K562 (cell line): ENCODE measurements at regions not wholly inside any gene's neighbourhood (a gene's known extent, or its start where the extent isn't known, plus 50 kb on each side); places are given as distances from the start of the nearest gene placed in this dataset.

ENCODE experiments used
- ATAC-seq: fragments of 200-7000 bp; cut with Tn5 transposase; 3 replicates; pipeline ENCODE4 v1.9.1; 2020; ENCODE audit warnings: moderate library complexity
- BruUV-seq: library from RNA; stranded (reverse); fragments of 400-500 nt; replicated peaks from 2 replicates; lab custom pipeline; 2021; lab: Mats Ljungman, UMichigan
- CTCF ChIA-PET: fragments of 300-600 bp; formaldehyde crosslinking; extraction: SDS; loops from one replicate; lab custom pipeline; 2021; ENCODE audit warnings: low intra/inter-chr PET ratio; lab: Yijun Ruan, JAX
- POLR2A ChIA-PET: fragments of 300-600, 350-650 bp; sonication (Branson Sonifier 250); formaldehyde crosslinking; extraction: SDS; loops from one replicate; lab custom pipeline; 2021; ENCODE audit warnings: antibody characterized with exemption, inconsistent platforms; lab: Yijun Ruan, JAX
- DNase-seq, 4 experiments: peaks; one replicate each; pipeline versions ENCODE4 v3.0.0 to v3.0.0-alpha.2; 2011 to 2018; ENCODE audit warnings: low spot score in 3 of 4, mixed read lengths in 3 of 4; ENCODE audit errors: extremely low read depth in 1 of 4
- FAIRE-seq: peaks from 2 replicates; lab custom pipeline; 2011; peaks lifted over from hg19 to GRCh38; lab: Jason Lieb, UNC
- H2AFZ ChIP-seq: 2 replicates; pipeline ENCODE4 v1.6.0; 2011; ENCODE audit warnings: low read depth, low read length, control low read depth, inconsistent platforms
- H3K27ac ChIP-seq: fragments of 200-600 bp; 3 replicates; pipeline ENCODE4 v1.8.0; 2011; ENCODE audit warnings: low read depth, mild to moderate bottlenecking, control low read depth, inconsistent platforms, low read length, moderate library complexity, mixed read lengths; ENCODE audit errors: extremely low read depth
- H3K27me3 ChIP-seq, 2 experiments: fragments of 300-600 bp in 1 of 2; 2 replicates in 1 of 2; 3 replicates in 1 of 2; pipeline versions ENCODE4 v1.6.0 to v1.8.0; 2011; ENCODE audit warnings: inconsistent platforms in 2 of 2, low read length in 2 of 2, mild to moderate bottlenecking in 1 of 2, mixed read lengths in 1 of 2, moderate library complexity in 1 of 2; ENCODE audit not compliant: control insufficient read depth in 2 of 2, insufficient read depth in 2 of 2
- H3K36me3 ChIP-seq: fragments of 300-600 bp; 3 replicates; pipeline ENCODE4 v1.8.0; 2011; ENCODE audit warnings: mild to moderate bottlenecking, low read length, inconsistent platforms; ENCODE audit not compliant: control insufficient read depth, insufficient read depth
- H3K4me1 ChIP-seq, 2 experiments: fragments of 200-600 bp in 1 of 2; replicated peaks in 1 of 2; 2 replicates in 1 of 2; 3 replicates in 1 of 2; pipeline versions ENCODE4 v1.5.1 to v1.8.0; 2011; ENCODE audit warnings: inconsistent platforms in 2 of 2, low read length in 2 of 2, mild to moderate bottlenecking in 1 of 2, mixed read lengths in 1 of 2, moderate library complexity in 1 of 2; ENCODE audit not compliant: control insufficient read depth in 2 of 2, insufficient read depth in 2 of 2
- H3K4me2 ChIP-seq: 2 replicates; pipeline ENCODE4 v1.6.1; 2011; ENCODE audit warnings: low read length, control low read depth, inconsistent platforms, mixed read lengths; ENCODE audit not compliant: insufficient read depth
- H3K4me3 ChIP-seq: fragments of 200-600 bp; sonication (generic), shearing (Covaris generic); 2 replicates; pipeline ENCODE4 v1.5.1; 2016; ENCODE audit warnings: control low read depth, inconsistent platforms
- H3K79me2 ChIP-seq: fragments of 200-600 bp; 3 replicates; pipeline ENCODE4 v1.8.0; 2011; ENCODE audit warnings: low read length, inconsistent platforms; ENCODE audit not compliant: control insufficient read depth, insufficient read depth
- H3K9ac ChIP-seq, 2 experiments: 2 replicates each; pipeline versions ENCODE4 v1.6.0 to v1.6.1; 2011; ENCODE audit warnings: low read depth in 2 of 2, low read length in 2 of 2, control low read depth in 1 of 2, inconsistent platforms in 1 of 2, mild to moderate bottlenecking in 1 of 2, mixed read lengths in 1 of 2; ENCODE audit not compliant: insufficient read depth in 1 of 2
- H3K9me1 ChIP-seq: one replicate; pipeline ENCODE4 v1.6.0; 2011; ENCODE audit warnings: inconsistent platforms, mild to moderate bottlenecking, low read length, moderate library complexity; ENCODE audit not compliant: control insufficient read depth, insufficient read depth
- H3K9me3 ChIP-seq: replicated peaks from 2 replicates; pipeline ENCODE4 v1.5.1; 2011; ENCODE audit warnings: low read depth, low read length, inconsistent platforms; ENCODE audit not compliant: control insufficient read depth, insufficient read depth
- H4K20me1 ChIP-seq: replicated peaks from 2 replicates; pipeline ENCODE4 v1.6.1; 2011; ENCODE audit warnings: low read length, inconsistent platforms, mixed read lengths; ENCODE audit not compliant: control insufficient read depth, insufficient read depth
- ATF2 ChIP-seq: sonication (generic); formaldehyde crosslinking; IDR thresholded peaks from 2 replicates; pipeline ENCODE4 v1.8.1; 2022; ENCODE audit warnings: missing genetic modification reagents
- CBFA2T3 ChIP-seq: fragments of 450-650 bp; IDR thresholded peaks from 2 replicates; pipeline ENCODE4 v1.6.1; 2017
- FOSL1 ChIP-seq: fragments of 200-800 bp; sonication (Bioruptor generic); conservative IDR thresholded peaks from 2 replicates; pipeline ENCODE4 v1.6.1; 2016; ENCODE audit warnings: missing genetic modification characterization, missing compliant biosample characterization
- JUND ChIP-seq, 2 experiments: IDR thresholded peaks; 2 replicates in 1 of 2; 3 replicates in 1 of 2; pipeline ENCODE4 v1.6.1; 2011; ENCODE audit warnings: borderline replicate concordance in 2 of 2, low read depth in 2 of 2, low read length in 2 of 2, improper control_type of control experiment in 1 of 2, missing biosample characterization in 1 of 2, missing genetic modification characterization in 1 of 2, missing genetic modification reagents in 1 of 2
- ZNF175 ChIP-seq: fragments of 200-800 bp; sonication (Bioruptor generic); IDR thresholded peaks from 2 replicates; pipeline ENCODE4 v1.6.1; 2016; ENCODE audit warnings: low read depth, mild to moderate bottlenecking, missing genetic modification characterization, missing compliant biosample characterization
- ZNF354B ChIP-seq: fragments of 250-450 bp; sonication (Bioruptor Pico); IDR thresholded peaks from 2 replicates; pipeline ENCODE4 v1.4.0; 2020
- ZNF395 ChIP-seq: fragments of 200-800 bp; sonication (Bioruptor generic); IDR thresholded peaks from 2 replicates; pipeline ENCODE4 v1.6.1; 2017; ENCODE audit warnings: missing genetic modification characterization, missing compliant biosample characterization
- WGBS: fragments of 100-300 bp; shearing (Covaris generic); methylation state at CpG from one replicate; pipeline ENCODE4 v1.1.6; 2016; ENCODE audit warnings: low coverage, mixed read lengths; ENCODE audit not compliant: insufficient coverage; ENCODE audit errors: missing lambda C conversion rate; 5-methylcytosine and 5-hydroxymethylcytosine counted together
- in situ Hi-C: fragments of 300-500 bp; cut with MboI; formaldehyde crosslinking; loops from 4 replicates; pipeline ENCODE4 v1.15.0; 2018; ENCODE audit warnings: inconsistent platforms, mixed read lengths
- intact Hi-C: fragments of 100-400 bp; cut with micrococcal nuclease; formaldehyde crosslinking; loops from 2 replicates; pipeline ENCODE4 v1.14.2; 2022

GRCh38 chr3:34268032-34268709 lies 469.7 kb downstream of the PDCD6IP start:
- H3K9me1 ChIP-seq, result no peaks in the 10 kb centered on the region
- no peaks in the 10 kb centered on the region for H3K79me2 ChIP-seq
- 0% methylated on average over 4 of the region's 4 CpGs for WGBS
- no peaks in the 10 kb centered on the region; a peak in 1 of 5 replicates for H3K4me1 ChIP-seq
- no peaks in the 10 kb centered on the region; a peak in 1 of 5 replicates for H3K27me3 ChIP-seq
- H2AFZ ChIP-seq, result no peak overlapping the region
- no peak overlapping the region for H3K9ac ChIP-seq
- DNase-seq (peak in 3 of 4 experiments; percentile 27 to 30 (median 28)), ATAC-seq (peak; percentile 56; the same call in 1 of the 3 replicates), FAIRE-seq (no peak)
- no peaks in the 10 kb centered on the region for H3K36me3 ChIP-seq
- ChIA-PET CTCF (no interaction called here), POLR2A (interaction anchor here (0.6 to 1.0 kb wide), 2 partner anchors 25 to 187 kb away, joined by 3 read pairs; no protein-coding TSS in a partner anchor)
- no peak overlapping the region for H3K4me3 ChIP-seq
- H4K20me1 ChIP-seq, result no peaks in the 10 kb centered on the region
- no peaks in the 10 kb centered on the region for H3K9me3 ChIP-seq
- in situ Hi-C loops (loop anchor here (10.0 to 25.0 kb wide), 2 partner anchors 381 to 407 kb away; no protein-coding TSS in a partner anchor), intact Hi-C loops (no loop called here)
- 0 out of 2 replicates have a peak overlapping the region, but pooled peaks have one; percentile 4 for H3K4me2 ChIP-seq
- H3K27ac ChIP-seq, result no peak overlapping the region
- no TSS peak for BruUV-seq
- TF ChIP-seq ZNF395 (CRISPR knock-in tag), result no peak
- no peak for TF ChIP-seq ZNF354B (CRISPR knock-in tag)
- TF ChIP-seq FOSL1 (tag), result peak; percentile 88
- TF ChIP-seq CBFA2T3, result peak; percentile 40; the same call in 1 of the 2 replicates
- no peak for TF ChIP-seq JUND (IDR thresholded peaks at IDR 0.05; ENCODE audit: borderline replicate concordance, low read depth, low read length)
- TF ChIP-seq JUND (tag; IDR thresholded peaks at IDR 0.05; ENCODE audit: borderline replicate concordance, low read depth, low read length), result peak; percentile 58; the same call in 1 of the 3 replicates
- no peak for TF ChIP-seq ZNF175
- no peak for TF ChIP-seq ATF2 (CRISPR knock-in tag)
